HepG2 (cell line): ENCODE measurements at regions not wholly inside any gene's neighbourhood (a gene's known extent, or its start where the extent isn't known, plus 50 kb on each side); places are given as distances from the start of the nearest gene placed in this dataset.

Source experiments
- CBFB ChIP-seq: sonication (generic); formaldehyde crosslinking; IDR thresholded peaks from 2 replicates; pipeline ENCODE4 v1.4.0; 2020; ENCODE audit warnings: missing genetic modification reagents
- CC2D1A ChIP-seq: sonication (generic); formaldehyde crosslinking; IDR thresholded peaks from 2 replicates; pipeline ENCODE4 v1.8.1; 2023; ENCODE audit warnings: mild to moderate bottlenecking, missing genetic modification reagents
- CENPT ChIP-seq: sonication (generic); formaldehyde crosslinking; IDR thresholded peaks from 2 replicates; pipeline ENCODE4 v1.8.0; 2022; ENCODE audit warnings: low read depth, mild to moderate bottlenecking, moderate library complexity, missing genetic modification reagents
- CHD4 ChIP-seq: fragments of 200-600 bp; sonication (generic); IDR thresholded peaks from 2 replicates; pipeline ENCODE4 v1.7.0; 2017; ENCODE audit warnings: mild to moderate bottlenecking, low read length, borderline replicate concordance
- ETV6 ChIP-seq: sonication (generic); formaldehyde crosslinking; conservative IDR thresholded peaks from 2 replicates; pipeline ENCODE4 v1.4.0; 2020; ENCODE audit warnings: missing genetic modification reagents
- FOXK1 ChIP-seq: sonication (generic); formaldehyde crosslinking; IDR thresholded peaks from 2 replicates; pipeline ENCODE4 v1.4.0; 2020; ENCODE audit warnings: low read depth, missing genetic modification reagents, borderline replicate concordance
- JDP2 ChIP-seq: sonication (generic); formaldehyde crosslinking; IDR thresholded peaks from 2 replicates; pipeline ENCODE4 v1.8.1; 2022; ENCODE audit warnings: missing genetic modification reagents, borderline replicate concordance
- KLF6 ChIP-seq: IDR thresholded peaks from 2 replicates; pipeline ENCODE4 v1.8.0; 2016; ENCODE audit warnings: missing biosample characterization, missing genetic modification reagents
- MAFG ChIP-seq: sonication (generic); formaldehyde crosslinking; IDR thresholded peaks from 2 replicates; pipeline ENCODE4 v1.5.1; 2020; ENCODE audit warnings: mild to moderate bottlenecking, missing genetic modification reagents
- MTA3 ChIP-seq: sonication (generic); formaldehyde crosslinking; IDR thresholded peaks from 2 replicates; pipeline ENCODE4 v1.4.0; 2020; ENCODE audit warnings: missing genetic modification reagents
- MZF1 ChIP-seq: sonication (generic); formaldehyde crosslinking; IDR thresholded peaks from 2 replicates; pipeline ENCODE4 v1.8.1; 2023; ENCODE audit warnings: mild to moderate bottlenecking, missing genetic modification reagents, borderline replicate concordance
- NFE2L1 ChIP-seq: sonication (generic); formaldehyde crosslinking; IDR thresholded peaks from 2 replicates; pipeline ENCODE4 v1.4.0; 2020; ENCODE audit warnings: missing genetic modification reagents, mild to moderate bottlenecking, borderline replicate concordance
- PLRG1 ChIP-seq: fragments of 450-650 bp; conservative IDR thresholded peaks from 2 replicates; pipeline ENCODE4 v1.6.1; 2016
- RCOR2 ChIP-seq: IDR thresholded peaks from 2 replicates; pipeline ENCODE4 v1.6.1; 2016; ENCODE audit warnings: missing biosample characterization, missing genetic modification reagents
- RELA ChIP-seq: sonication (generic); formaldehyde crosslinking; IDR thresholded peaks from 2 replicates; pipeline ENCODE4 v1.4.0; 2020; ENCODE audit warnings: missing genetic modification reagents
- REPIN1 ChIP-seq: sonication (generic); formaldehyde crosslinking; IDR thresholded peaks from 2 replicates; pipeline ENCODE4 v1.8.0; 2022; ENCODE audit warnings: missing genetic modification reagents, low read depth, mild to moderate bottlenecking, borderline replicate concordance
- RFXANK ChIP-seq: IDR thresholded peaks from 2 replicates; pipeline ENCODE4 v1.6.1; 2016
- RFXAP ChIP-seq: sonication (generic); formaldehyde crosslinking; IDR thresholded peaks from 2 replicates; pipeline ENCODE4 v1.4.0; 2020; ENCODE audit warnings: missing genetic modification reagents, borderline replicate concordance
- SATB2 ChIP-seq: sonication (generic); formaldehyde crosslinking; IDR thresholded peaks from 2 replicates; pipeline ENCODE4 v1.5.0; 2020; ENCODE audit warnings: missing genetic modification reagents
- SOX13 ChIP-seq, 3 experiments: fragments of 450-650 bp in 1 of 3; sonication (generic) in 1 of 3; formaldehyde crosslinking in 1 of 3; IDR thresholded peaks in 2 of 3; conservative IDR thresholded peaks in 1 of 3; 2 replicates each; pipeline versions ENCODE4 v1.5.0 to v1.6.1; 2016 to 2020; ENCODE audit warnings: antibody characterized with exemption in 1 of 3, mild to moderate bottlenecking in 1 of 3, missing compliant biosample characterization in 1 of 3, missing genetic modification reagents in 1 of 3, moderate library complexity in 1 of 3
- ZBTB1 ChIP-seq: sonication (generic); formaldehyde crosslinking; IDR thresholded peaks from 2 replicates; pipeline ENCODE4 v1.4.0; 2020; ENCODE audit warnings: missing genetic modification reagents, borderline replicate concordance
- ZNF230 ChIP-seq: sonication (generic); formaldehyde crosslinking; IDR thresholded peaks from 2 replicates; pipeline ENCODE4 v1.4.0; 2020; ENCODE audit warnings: mild to moderate bottlenecking, missing genetic modification reagents
- ZNF331 ChIP-seq: sonication (generic); formaldehyde crosslinking; IDR thresholded peaks from 2 replicates; pipeline ENCODE4 v1.4.0; 2020; ENCODE audit warnings: missing genetic modification reagents
- ZNF333 ChIP-seq: sonication (generic); formaldehyde crosslinking; IDR thresholded peaks from 2 replicates; pipeline ENCODE4 v1.4.0; 2020; ENCODE audit warnings: mild to moderate bottlenecking, missing genetic modification reagents, borderline replicate concordance
- ZNF546 ChIP-seq: sonication (generic); formaldehyde crosslinking; conservative IDR thresholded peaks from 2 replicates; pipeline ENCODE4 v1.8.1; 2023; ENCODE audit warnings: mild to moderate bottlenecking, missing genetic modification reagents
- ZNF619 ChIP-seq: sonication (generic); formaldehyde crosslinking; IDR thresholded peaks from 2 replicates; pipeline ENCODE4 v1.4.0; 2020; ENCODE audit warnings: mild to moderate bottlenecking, missing genetic modification reagents
- TF ChIP-seq, protein P1 (sequence below): sonication (generic); formaldehyde crosslinking; IDR thresholded peaks from 2 replicates; pipeline ENCODE4 v1.5.0; 2020; ENCODE audit warnings: missing genetic modification reagents
- TF ChIP-seq, protein P2 (sequence below): IDR thresholded peaks from 2 replicates; pipeline ENCODE4 v1.6.1; 2018; ENCODE audit warnings: missing genetic modification reagents
- TF ChIP-seq, protein P3 (sequence below), 2 experiments: fragments of 450-650 bp in 1 of 2; sonication (generic) in 1 of 2; formaldehyde crosslinking; IDR thresholded peaks; 2 replicates each; pipeline versions ENCODE4 v1.5.0 to v1.8.0; 2020 to 2022; ENCODE audit warnings: mild to moderate bottlenecking in 1 of 2, missing genetic modification reagents in 1 of 2

DNA sequence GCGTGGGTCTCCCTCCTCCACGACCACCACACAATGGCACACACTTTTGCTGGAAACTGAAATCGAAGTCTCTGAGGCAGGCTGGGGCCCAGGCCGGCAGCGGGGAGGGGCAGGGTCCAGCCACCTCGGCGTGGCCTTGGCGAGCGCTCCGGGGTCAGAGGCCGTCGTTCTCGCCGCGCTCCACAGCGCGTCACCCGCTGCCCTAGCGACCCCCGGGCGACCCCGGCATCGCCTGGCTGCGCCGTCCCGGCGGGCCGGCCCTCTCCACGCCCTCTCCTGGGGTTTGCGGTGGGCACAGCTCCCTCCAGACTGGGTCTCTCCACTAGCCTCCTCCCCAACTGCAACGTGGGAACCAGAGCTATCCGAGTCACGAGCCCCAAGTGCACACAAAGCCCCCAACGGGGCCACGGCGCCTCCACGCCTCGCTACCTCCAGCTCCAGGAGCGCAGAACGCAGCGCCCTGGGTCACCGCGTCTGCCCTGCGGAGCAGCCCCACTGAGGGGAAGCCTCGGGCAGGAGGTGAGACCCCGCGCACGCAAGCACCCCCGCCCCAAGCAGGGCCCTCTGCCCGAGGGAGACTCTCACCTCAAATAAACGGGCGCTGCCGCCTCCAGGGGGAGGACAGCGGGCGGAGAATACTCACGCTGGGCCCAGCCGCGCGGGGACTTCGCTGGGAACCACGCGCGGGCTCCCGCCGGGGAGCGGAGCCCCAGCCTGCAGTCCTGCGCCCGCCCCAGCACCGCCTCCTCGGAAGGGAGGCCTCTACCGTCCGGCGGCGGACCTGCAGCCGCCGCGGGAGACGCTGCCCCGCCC is 134.0 kb upstream of the BARHL2 start (continued):
- TF ChIP-seq ZNF546 (CRISPR knock-in tag) (0 out of 2 replicates have a peak, but pooled peaks have one; percentile 31), ZNF230 (CRISPR knock-in tag) (0 out of 2 replicates have a peak, but pooled peaks have one; percentile 77), RFXAP (peak; percentile 24; the same call in 1 of the 2 replicates), SATB2 (no peak), KLF6 (CRISPR knock-in tag) (no peak), ZNF331 (CRISPR knock-in tag) (no peak), RCOR2 (CRISPR knock-in tag) (no peak), RFXANK (CRISPR knock-in tag) (no peak), JDP2 (no peak), SOX13 (IDR thresholded peaks at IDR 0.05) (no peak), SOX13 (CRISPR knock-in tag; conservative IDR thresholded peaks at IDR 0.05 in 1 of 2, IDR thresholded peaks at IDR 0.05 in 1 of 2) (peak in 1 of 2 experiments; percentile 20; a peak in 1 of 4 replicates), ZNF619 (CRISPR knock-in tag) (0 out of 2 replicates have a peak, but pooled peaks have one; percentile 35), MAFG (CRISPR knock-in tag) (no peak), PLRG1 (no peak), MTA3 (CRISPR knock-in tag) (no peak), ZNF333 (CRISPR knock-in tag) (peak; percentile 68; the same call in 1 of the 2 replicates), REPIN1 (peak; percentile 2; the same call in 1 of the 2 replicates), ZBTB1 (CRISPR knock-in tag) (no peak), NFE2L1 (CRISPR knock-in tag) (no peak), RELA (CRISPR knock-in tag) (no peak), MZF1 (CRISPR knock-in tag) (no peak), ETV6 (CRISPR knock-in tag) (no peak), FOXK1 (CRISPR knock-in tag) (no peak), CHD4 (no peak), CENPT (no peak), CBFB (CRISPR knock-in tag) (0 out of 2 replicates have a peak, but pooled peaks have one; percentile 43), CC2D1A (CRISPR knock-in tag) (no peak)
- TF ChIP-seq, protein P1, sequence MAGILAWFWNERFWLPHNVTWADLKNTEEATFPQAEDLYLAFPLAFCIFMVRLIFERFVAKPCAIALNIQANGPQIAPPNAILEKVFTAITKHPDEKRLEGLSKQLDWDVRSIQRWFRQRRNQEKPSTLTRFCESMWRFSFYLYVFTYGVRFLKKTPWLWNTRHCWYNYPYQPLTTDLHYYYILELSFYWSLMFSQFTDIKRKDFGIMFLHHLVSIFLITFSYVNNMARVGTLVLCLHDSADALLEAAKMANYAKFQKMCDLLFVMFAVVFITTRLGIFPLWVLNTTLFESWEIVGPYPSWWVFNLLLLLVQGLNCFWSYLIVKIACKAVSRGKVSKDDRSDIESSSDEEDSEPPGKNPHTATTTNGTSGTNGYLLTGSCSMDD (CRISPR knock-in tag): no peak
- TF ChIP-seq, protein P2, sequence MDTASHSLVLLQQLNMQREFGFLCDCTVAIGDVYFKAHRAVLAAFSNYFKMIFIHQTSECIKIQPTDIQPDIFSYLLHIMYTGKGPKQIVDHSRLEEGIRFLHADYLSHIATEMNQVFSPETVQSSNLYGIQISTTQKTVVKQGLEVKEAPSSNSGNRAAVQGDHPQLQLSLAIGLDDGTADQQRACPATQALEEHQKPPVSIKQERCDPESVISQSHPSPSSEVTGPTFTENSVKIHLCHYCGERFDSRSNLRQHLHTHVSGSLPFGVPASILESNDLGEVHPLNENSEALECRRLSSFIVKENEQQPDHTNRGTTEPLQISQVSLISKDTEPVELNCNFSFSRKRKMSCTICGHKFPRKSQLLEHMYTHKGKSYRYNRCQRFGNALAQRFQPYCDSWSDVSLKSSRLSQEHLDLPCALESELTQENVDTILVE (CRISPR knock-in tag): no peak
- TF ChIP-seq, protein P3, sequence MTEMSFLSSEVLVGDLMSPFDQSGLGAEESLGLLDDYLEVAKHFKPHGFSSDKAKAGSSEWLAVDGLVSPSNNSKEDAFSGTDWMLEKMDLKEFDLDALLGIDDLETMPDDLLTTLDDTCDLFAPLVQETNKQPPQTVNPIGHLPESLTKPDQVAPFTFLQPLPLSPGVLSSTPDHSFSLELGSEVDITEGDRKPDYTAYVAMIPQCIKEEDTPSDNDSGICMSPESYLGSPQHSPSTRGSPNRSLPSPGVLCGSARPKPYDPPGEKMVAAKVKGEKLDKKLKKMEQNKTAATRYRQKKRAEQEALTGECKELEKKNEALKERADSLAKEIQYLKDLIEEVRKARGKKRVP (CRISPR knock-in tag; IDR thresholded peaks at IDR 0.05): no peak
